ENCODE measurements at regions not wholly inside any gene's neighbourhood (a gene's known extent, or its start where the extent isn't known, plus 50 kb on each side); places are given as distances from the start of the nearest gene placed in this dataset.

DNA sequence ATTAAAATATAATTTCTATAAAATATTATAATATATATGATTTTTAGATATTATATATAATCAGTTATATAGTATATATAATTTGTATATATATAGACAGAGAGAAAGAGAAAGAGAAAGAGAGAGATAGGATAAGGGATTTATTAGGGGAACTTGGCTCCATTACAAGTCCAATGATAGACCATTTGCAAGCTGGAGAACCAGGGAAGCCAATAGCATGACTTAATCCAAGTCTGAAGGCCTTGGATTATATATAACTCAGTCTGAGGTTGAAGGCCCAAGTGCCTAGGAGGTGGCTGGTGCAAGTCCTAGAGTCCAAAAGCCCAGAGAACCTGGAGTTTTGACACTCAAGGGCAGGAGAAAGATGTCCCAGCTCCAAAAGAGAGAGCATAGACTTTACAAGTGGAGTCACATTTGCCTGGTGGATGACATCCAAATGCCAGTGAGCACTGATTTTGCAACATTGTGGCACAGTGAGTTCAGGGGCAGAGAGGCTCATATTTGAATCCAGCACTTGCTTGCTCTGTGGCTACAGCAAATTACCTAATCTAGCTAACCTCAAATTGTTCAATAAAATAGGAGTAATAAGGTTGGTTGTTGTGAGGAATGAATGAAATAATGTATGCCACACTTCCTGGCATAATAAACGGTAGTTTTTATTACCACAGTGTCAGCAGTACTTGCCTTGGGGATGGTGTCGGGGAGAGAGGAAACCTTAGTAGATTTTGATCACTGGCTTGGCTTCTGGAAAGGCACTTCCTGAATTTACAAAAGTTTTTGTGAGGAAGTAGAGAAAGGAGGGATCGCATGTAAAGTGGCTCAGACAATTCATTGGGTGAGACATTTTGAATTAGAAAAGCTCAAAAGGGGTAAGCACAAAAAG, 69.6 kb upstream of the CD28 start:
- TF ChIP-seq POLR2AphosphoS5 (IDR thresholded peaks at IDR 0.05; ENCODE audit: borderline replicate concordance, low read depth, low read length) (peak; percentile 39; the same call in 1 of the 2 replicates), EZH2 (IDR thresholded peaks at IDR 0.05) (no peak)
